GM23338 (cell line): ENCODE measurements at regions not wholly inside any gene's neighbourhood (a gene's known extent, or its start where the extent isn't known, plus 50 kb on each side); places are given as distances from the start of the nearest gene placed in this dataset.

ENCODE experiments used
- CREB1 ChIP-seq: fragments of 250-450 bp; sonication (Bioruptor Pico); IDR thresholded peaks from 2 replicates; pipeline ENCODE4 v1.5.0; 2020; ENCODE audit warnings: low read depth, mild to moderate bottlenecking, moderate library complexity
- ETS1 ChIP-seq: IDR thresholded peaks from 2 replicates; pipeline ENCODE4 v1.6.1; 2016; ENCODE audit warnings: antibody characterized with exemption
- EZH2 ChIP-seq: fragments of 200-600 bp; sonication (generic); IDR thresholded peaks from one replicate; pipeline ENCODE4 v1.8.0; 2017; ENCODE audit warnings: antibody characterized with exemption, mild to moderate bottlenecking, low read depth; ENCODE audit not compliant: unreplicated experiment
- EZH2phosphoT487 ChIP-seq: fragments of 200-600 bp; sonication (generic); IDR thresholded peaks from one replicate; pipeline ENCODE4 v1.8.1; 2018; ENCODE audit warnings: antibody characterized with exemption; ENCODE audit not compliant: unreplicated experiment
- JUNB ChIP-seq: IDR thresholded peaks from one replicate; pipeline ENCODE4 v1.6.1; 2016; ENCODE audit warnings: antibody characterized with exemption; ENCODE audit not compliant: unreplicated experiment
- NANOG ChIP-seq: IDR thresholded peaks from 2 replicates; pipeline ENCODE4 v1.6.1; 2016; ENCODE audit warnings: antibody characterized with exemption, borderline replicate concordance
- POLR2AphosphoS5 ChIP-seq: IDR thresholded peaks from 2 replicates; pipeline ENCODE4 v1.6.1; 2016; ENCODE audit warnings: antibody characterized with exemption, low read depth
- REST ChIP-seq: IDR thresholded peaks from one replicate; pipeline ENCODE4 v1.6.1; 2018; ENCODE audit warnings: antibody characterized with exemption; ENCODE audit not compliant: unreplicated experiment
- STAT1 ChIP-seq: IDR thresholded peaks from one replicate; pipeline ENCODE4 v1.6.1; 2016; ENCODE audit warnings: antibody characterized with exemption; ENCODE audit not compliant: unreplicated experiment
- ZNF114 ChIP-seq: fragments of 250-450 bp; sonication (Bioruptor Pico); IDR thresholded peaks from 2 replicates; pipeline ENCODE4 v1.5.0; 2020; ENCODE audit warnings: mild to moderate bottlenecking, moderate library complexity
- ZNF331 ChIP-seq: fragments of 250-450 bp; sonication (Bioruptor Pico); IDR thresholded peaks from 2 replicates; pipeline ENCODE4 v1.5.0; 2020; ENCODE audit warnings: low read depth, mild to moderate bottlenecking, moderate library complexity
- TF ChIP-seq, protein P1 (sequence below), 2 experiments: fragments of 200-600 bp in 1 of 2; sonication (generic) in 1 of 2; conservative IDR thresholded peaks; 2 replicates each; pipeline versions ENCODE4 v1.5.1 to v1.6.1; 2016 to 2017; ENCODE audit warnings: antibody characterized with exemption in 2 of 2, low read depth in 2 of 2, mild to moderate bottlenecking in 2 of 2, moderate library complexity in 1 of 2
- TF ChIP-seq, protein P2 (sequence below): fragments of 250-450 bp; sonication (Bioruptor Pico); IDR thresholded peaks from 2 replicates; pipeline ENCODE4 v1.5.0; 2020; ENCODE audit warnings: mild to moderate bottlenecking, moderate library complexity

GRCh38 chr4:31156221-31156620, 436.1 kb downstream of the PCDH7 start:
- TF ChIP-seq, protein P1, sequence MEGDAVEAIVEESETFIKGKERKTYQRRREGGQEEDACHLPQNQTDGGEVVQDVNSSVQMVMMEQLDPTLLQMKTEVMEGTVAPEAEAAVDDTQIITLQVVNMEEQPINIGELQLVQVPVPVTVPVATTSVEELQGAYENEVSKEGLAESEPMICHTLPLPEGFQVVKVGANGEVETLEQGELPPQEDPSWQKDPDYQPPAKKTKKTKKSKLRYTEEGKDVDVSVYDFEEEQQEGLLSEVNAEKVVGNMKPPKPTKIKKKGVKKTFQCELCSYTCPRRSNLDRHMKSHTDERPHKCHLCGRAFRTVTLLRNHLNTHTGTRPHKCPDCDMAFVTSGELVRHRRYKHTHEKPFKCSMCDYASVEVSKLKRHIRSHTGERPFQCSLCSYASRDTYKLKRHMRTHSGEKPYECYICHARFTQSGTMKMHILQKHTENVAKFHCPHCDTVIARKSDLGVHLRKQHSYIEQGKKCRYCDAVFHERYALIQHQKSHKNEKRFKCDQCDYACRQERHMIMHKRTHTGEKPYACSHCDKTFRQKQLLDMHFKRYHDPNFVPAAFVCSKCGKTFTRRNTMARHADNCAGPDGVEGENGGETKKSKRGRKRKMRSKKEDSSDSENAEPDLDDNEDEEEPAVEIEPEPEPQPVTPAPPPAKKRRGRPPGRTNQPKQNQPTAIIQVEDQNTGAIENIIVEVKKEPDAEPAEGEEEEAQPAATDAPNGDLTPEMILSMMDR (conservative IDR thresholded peaks at IDR 0.05; ENCODE audit: low read depth in 2 of 2) = no peak
- no peak for TF ChIP-seq EZH2
- no peak for TF ChIP-seq CREB1 (CRISPR knock-in tag)
- no peak for TF ChIP-seq ZNF331 (CRISPR knock-in tag)
- no peak for TF ChIP-seq ZNF114 (CRISPR knock-in tag)
- TF ChIP-seq EZH2phosphoT487 = no peak
- no peak for TF ChIP-seq REST
- TF ChIP-seq ETS1 = no peak
- TF ChIP-seq POLR2AphosphoS5 = no peak
- TF ChIP-seq JUNB = no peak
- no peak for TF ChIP-seq NANOG
- no peak for TF ChIP-seq STAT1
- TF ChIP-seq, protein P2, sequence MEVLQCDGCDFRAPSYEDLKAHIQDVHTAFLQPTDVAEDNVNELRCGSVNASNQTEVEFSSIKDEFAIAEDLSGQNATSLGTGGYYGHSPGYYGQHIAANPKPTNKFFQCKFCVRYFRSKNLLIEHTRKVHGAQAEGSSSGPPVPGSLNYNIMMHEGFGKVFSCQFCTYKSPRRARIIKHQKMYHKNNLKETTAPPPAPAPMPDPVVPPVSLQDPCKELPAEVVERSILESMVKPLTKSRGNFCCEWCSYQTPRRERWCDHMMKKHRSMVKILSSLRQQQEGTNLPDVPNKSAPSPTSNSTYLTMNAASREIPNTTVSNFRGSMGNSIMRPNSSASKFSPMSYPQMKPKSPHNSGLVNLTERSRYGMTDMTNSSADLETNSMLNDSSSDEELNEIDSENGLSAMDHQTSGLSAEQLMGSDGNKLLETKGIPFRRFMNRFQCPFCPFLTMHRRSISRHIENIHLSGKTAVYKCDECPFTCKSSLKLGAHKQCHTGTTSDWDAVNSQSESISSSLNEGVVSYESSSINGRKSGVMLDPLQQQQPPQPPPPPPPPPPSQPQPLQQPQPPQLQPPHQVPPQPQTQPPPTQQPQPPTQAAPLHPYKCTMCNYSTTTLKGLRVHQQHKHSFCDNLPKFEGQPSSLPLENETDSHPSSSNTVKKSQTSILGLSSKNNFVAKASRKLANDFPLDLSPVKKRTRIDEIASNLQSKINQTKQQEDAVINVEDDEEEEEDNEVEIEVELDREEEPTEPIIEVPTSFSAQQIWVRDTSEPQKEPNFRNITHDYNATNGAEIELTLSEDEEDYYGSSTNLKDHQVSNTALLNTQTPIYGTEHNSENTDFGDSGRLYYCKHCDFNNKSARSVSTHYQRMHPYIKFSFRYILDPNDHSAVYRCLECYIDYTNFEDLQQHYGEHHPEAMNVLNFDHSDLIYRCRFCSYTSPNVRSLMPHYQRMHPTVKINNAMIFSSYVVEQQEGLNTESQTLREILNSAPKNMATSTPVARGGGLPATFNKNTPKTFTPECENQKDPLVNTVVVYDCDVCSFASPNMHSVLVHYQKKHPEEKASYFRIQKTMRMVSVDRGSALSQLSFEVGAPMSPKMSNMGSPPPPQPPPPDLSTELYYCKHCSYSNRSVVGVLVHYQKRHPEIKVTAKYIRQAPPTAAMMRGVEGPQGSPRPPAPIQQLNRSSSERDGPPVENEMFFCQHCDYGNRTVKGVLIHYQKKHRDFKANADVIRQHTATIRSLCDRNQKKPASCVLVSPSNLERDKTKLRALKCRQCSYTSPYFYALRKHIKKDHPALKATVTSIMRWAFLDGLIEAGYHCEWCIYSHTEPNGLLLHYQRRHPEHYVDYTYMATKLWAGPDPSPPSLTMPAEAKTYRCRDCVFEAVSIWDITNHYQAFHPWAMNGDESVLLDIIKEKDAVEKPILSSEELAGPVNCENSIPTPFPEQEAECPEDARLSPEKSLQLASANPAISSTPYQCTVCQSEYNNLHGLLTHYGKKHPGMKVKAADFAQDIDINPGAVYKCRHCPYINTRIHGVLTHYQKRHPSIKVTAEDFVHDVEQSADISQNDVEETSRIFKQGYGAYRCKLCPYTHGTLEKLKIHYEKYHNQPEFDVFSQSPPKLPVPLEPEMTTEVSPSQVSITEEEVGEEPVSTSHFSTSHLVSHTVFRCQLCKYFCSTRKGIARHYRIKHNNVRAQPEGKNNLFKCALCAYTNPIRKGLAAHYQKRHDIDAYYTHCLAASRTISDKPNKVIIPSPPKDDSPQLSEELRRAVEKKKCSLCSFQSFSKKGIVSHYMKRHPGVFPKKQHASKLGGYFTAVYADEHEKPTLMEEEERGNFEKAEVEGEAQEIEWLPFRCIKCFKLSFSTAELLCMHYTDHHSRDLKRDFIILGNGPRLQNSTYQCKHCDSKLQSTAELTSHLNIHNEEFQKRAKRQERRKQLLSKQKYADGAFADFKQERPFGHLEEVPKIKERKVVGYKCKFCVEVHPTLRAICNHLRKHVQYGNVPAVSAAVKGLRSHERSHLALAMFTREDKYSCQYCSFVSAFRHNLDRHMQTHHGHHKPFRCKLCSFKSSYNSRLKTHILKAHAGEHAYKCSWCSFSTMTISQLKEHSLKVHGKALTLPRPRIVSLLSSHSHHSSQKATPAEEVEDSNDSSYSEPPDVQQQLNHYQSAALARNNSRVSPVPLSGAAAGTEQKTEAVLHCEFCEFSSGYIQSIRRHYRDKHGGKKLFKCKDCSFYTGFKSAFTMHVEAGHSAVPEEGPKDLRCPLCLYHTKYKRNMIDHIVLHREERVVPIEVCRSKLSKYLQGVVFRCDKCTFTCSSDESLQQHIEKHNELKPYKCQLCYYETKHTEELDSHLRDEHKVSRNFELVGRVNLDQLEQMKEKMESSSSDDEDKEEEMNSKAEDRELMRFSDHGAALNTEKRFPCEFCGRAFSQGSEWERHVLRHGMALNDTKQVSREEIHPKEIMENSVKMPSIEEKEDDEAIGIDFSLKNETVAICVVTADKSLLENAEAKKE (CRISPR knock-in tag) = no peak
